ENCODE measurements at regions not wholly inside any gene's neighbourhood (a gene's known extent, or its start where the extent isn't known, plus 50 kb on each side); places are given as distances from the start of the nearest gene placed in this dataset.

DNA sequence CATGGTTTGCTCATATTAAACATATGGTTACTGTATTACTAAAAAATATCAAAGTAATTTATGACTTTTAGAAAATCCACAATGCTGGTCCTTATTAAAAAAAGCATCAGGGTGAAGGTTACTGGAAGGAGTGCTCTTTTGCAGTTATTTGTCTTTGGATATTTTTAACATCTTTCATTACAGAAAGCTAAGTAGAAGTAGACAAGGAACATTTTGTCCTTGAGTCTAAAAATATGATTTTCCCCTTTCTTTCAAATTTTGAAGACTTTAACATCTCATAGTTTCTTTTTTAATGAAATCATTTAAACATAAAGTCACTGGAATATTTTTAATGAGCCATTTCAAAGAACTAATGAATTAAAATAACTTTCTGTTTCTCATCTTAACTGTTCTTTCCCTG lies 110.1 kb upstream of the TNS3 start:
- no peak overlapping the region for H3K4me3 ChIP-seq
- no peak for DNase-seq (ENCODE audit: low read depth in 1 of 2, low spot score in 1 of 2)
- no peaks in the 10 kb centered on the region for H3K27me3 ChIP-seq
- TF ChIP-seq, protein P1, sequence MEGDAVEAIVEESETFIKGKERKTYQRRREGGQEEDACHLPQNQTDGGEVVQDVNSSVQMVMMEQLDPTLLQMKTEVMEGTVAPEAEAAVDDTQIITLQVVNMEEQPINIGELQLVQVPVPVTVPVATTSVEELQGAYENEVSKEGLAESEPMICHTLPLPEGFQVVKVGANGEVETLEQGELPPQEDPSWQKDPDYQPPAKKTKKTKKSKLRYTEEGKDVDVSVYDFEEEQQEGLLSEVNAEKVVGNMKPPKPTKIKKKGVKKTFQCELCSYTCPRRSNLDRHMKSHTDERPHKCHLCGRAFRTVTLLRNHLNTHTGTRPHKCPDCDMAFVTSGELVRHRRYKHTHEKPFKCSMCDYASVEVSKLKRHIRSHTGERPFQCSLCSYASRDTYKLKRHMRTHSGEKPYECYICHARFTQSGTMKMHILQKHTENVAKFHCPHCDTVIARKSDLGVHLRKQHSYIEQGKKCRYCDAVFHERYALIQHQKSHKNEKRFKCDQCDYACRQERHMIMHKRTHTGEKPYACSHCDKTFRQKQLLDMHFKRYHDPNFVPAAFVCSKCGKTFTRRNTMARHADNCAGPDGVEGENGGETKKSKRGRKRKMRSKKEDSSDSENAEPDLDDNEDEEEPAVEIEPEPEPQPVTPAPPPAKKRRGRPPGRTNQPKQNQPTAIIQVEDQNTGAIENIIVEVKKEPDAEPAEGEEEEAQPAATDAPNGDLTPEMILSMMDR (IDR thresholded peaks at IDR 0.05; ENCODE audit: low read depth, low read length): no peak
- H3K4me1 ChIP-seq (ENCODE audit: low read depth): no peaks in the 10 kb centered on the region
- no peaks in the 10 kb centered on the region for H3K9me3 ChIP-seq (ENCODE audit: low read depth)
- no peaks in the 10 kb centered on the region for H3K36me3 ChIP-seq
- H3K27ac ChIP-seq: no peak overlapping the region

DNA sequence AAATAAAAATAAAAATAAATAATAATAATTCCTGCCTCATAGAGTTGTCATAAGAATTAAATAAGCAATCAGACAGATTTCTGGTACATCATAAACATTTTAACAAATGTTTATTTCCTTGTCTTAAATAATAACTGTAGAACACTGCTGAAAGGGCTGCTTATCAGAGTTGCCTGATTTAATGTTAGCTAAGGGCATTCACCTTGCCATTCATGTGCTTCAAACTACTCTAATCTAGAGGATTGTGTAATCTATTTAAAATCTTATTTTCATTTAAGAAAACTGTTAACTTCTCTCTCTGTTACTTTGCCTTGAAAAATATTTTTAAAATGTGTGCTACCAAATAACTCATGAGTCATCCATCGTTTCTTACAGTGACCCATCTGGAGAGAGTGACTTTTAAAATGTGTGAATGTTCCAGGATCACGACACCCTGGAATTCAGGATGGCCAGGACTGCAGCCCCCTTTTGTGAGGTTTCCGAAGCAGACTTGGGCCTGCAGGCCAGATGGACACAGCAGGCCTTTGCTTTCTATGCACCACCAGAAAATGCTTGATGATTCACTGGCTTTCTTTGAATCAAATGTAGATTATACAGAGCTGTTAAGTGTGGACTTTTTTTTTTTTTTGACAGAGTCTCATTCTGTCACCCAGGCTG lies 109.1 kb upstream of the TNS3 start:
- TF ChIP-seq, protein P1 (IDR thresholded peaks at IDR 0.05; ENCODE audit: low read depth, low read length): no peak
- Histone ChIP-seq H3K4me3 (no peak overlapping the region), H3K27me3 (no peaks in the 10 kb centered on the region), H3K9me3 (ENCODE audit: low read depth) (no peaks in the 10 kb centered on the region), H3K36me3 (no peaks in the 10 kb centered on the region), H3K27ac (no peak overlapping the region), H3K4me1 (ENCODE audit: low read depth) (no peaks in the 10 kb centered on the region)
- peak in 1 of 2 donors; percentile 56 for DNase-seq (ENCODE audit: low read depth in 1 of 2, low spot score in 1 of 2)

DNA sequence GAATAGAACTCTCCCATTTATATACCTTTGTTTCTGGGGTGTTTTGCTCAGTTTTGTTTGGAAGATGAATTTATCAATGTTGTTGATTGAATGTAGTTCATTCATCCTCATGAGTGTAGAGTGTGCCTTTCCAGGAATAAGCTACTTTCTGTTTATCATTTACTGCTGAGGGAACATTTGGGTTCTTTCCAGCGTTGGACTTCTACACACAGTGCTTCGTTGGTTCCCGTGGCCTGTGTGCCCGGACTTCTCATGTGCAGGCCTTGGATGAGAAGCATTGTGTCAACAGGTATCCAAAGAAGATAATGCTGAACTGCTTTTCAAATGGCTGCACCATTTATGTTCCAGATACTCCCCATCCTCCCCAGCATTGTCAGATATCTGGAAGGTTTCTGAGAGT lies 107.6 kb upstream of the TNS3 start:
- no peak for DNase-seq (ENCODE audit: low read depth in 1 of 2, low spot score in 1 of 2)
- TF ChIP-seq, protein P1 (IDR thresholded peaks at IDR 0.05; ENCODE audit: low read depth, low read length): no peak
- H3K27me3 ChIP-seq: no peaks in the 10 kb centered on the region
- no peaks in the 10 kb centered on the region for H3K9me3 ChIP-seq (ENCODE audit: low read depth)
- H3K4me1 ChIP-seq (ENCODE audit: low read depth): no peaks in the 10 kb centered on the region
- no peak overlapping the region for H3K4me3 ChIP-seq
- no peak overlapping the region for H3K27ac ChIP-seq
- no peaks in the 10 kb centered on the region for H3K36me3 ChIP-seq

DNA sequence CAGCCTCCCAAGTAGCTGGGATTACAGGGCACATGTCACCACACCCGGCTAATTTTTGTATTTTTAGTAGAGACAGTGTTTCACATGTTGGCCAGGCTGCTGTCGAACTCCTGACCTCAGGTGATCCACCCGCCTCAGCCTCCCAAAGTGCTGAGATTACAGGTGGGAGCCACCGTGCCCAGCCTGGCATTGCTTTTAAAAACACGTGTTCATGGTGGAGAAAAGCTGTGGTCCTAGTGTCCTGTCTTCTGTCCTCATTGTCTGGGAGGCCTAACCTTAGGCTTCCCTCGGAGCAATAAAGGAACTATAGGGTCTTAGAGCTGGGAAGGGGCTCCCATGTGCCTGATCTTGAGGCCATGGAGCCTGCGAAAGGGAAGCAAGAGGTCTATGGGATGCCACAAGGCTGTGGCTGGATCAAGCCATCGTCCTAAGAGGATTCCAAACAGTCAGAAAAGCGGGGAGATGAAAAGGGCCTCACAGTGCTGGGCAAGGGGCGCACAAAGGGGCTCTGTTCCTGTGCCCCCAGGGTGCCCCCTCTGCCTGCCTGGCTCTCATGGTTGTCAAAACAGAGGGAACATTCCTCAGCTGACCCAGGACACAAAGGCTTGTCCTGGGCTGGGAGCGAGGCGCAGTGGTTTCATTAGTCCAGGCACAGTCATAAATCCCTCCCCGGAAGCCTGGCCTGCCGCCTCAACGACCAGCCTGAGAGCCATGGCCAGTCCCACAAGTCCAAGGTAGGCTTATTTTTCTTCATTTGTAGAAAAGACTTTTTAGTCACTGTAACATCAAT lies 106.6 kb upstream of the TNS3 start:
- no peak overlapping the region for H3K27ac ChIP-seq
- no peaks in the 10 kb centered on the region for H3K9me3 ChIP-seq (ENCODE audit: low read depth)
- DNase-seq (ENCODE audit: low read depth in 1 of 2, low spot score in 1 of 2): no peak
- no peaks in the 10 kb centered on the region for H3K4me1 ChIP-seq (ENCODE audit: low read depth)
- no peak overlapping the region for H3K4me3 ChIP-seq
- TF ChIP-seq, protein P1 (IDR thresholded peaks at IDR 0.05; ENCODE audit: low read depth, low read length): no peak
- no peaks in the 10 kb centered on the region for H3K36me3 ChIP-seq
- no peaks in the 10 kb centered on the region for H3K27me3 ChIP-seq

DNA sequence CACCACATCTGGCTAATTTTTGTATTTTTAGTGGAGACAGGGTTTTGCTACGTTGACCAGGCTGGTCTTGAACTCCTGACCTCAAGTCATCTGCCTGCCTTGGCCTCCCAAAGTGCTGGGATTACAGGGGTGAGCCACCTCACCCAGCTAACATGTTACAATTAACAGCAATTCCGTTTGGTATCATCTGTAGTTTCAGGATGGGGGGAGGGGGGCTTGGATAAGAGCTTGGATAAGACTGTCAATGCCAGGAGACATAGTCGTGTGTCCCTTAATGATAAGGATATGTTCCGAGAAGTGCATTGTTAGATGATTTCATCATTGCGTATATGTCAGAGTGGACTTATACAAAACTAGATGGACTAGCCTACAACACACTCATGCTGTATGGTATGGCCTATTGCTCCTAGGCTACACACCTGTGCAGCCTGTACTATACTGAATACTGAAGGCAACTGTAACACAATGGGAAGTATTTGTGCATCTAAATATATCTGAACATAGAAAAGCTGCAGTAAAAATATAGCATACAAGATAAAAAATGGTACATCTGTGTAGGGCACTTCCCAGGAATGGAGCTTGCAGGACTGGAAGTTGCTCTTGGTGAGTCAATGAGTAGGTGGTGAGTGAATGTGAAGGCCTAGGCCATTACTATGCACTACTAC lies 103.9 kb upstream of the TNS3 start:
- DNase-seq (ENCODE audit: low read depth in 1 of 2, low spot score in 1 of 2): no peak
- H3K4me3 ChIP-seq: no peak overlapping the region
- no peak overlapping the region for H3K27ac ChIP-seq
- H3K4me1 ChIP-seq (ENCODE audit: low read depth): no peaks in the 10 kb centered on the region
- no peaks in the 10 kb centered on the region for H3K27me3 ChIP-seq
- H3K9me3 ChIP-seq (ENCODE audit: low read depth): no peaks in the 10 kb centered on the region
- no peaks in the 10 kb centered on the region for H3K36me3 ChIP-seq
- TF ChIP-seq, protein P1 (IDR thresholded peaks at IDR 0.05; ENCODE audit: low read depth, low read length): no peak
